ENCODE measurements at regions not wholly inside any gene's neighbourhood (a gene's known extent, or its start where the extent isn't known, plus 50 kb on each side); places are given as distances from the start of the nearest gene placed in this dataset.

- Mint-ChIP-seq H3K9me3 (ENCODE audit: unreplicated experiment) (no peaks in the 10 kb centered on the region), H3K27ac (ENCODE audit: unreplicated experiment) (no peak overlapping the region), H3K4me3 (ENCODE audit: unreplicated experiment) (no peak overlapping the region), H3K27me3 (ENCODE audit: unreplicated experiment) (no peaks in the 10 kb centered on the region), H3K36me3 (ENCODE audit: unreplicated experiment) (no peaks in the 10 kb centered on the region), H3K4me1 (ENCODE audit: unreplicated experiment) (peaks cover 17% of the 10 kb centered on the region)
- no peak for TF ChIP-seq CTCF (IDR thresholded peaks at IDR 0.05)
- DNase-seq (ENCODE audit: extremely low spot score, unreplicated experiment), result no peak
Observed at GRCh38 chr15:39326306-39326975, 254.4 kb upstream of the THBS1 start.

GRCh38 chr15:39327005-39327730 is 253.7 kb upstream of the THBS1 start:
- Mint-ChIP-seq H3K36me3 (ENCODE audit: unreplicated experiment) (no peaks in the 10 kb centered on the region), H3K27me3 (ENCODE audit: unreplicated experiment) (no peaks in the 10 kb centered on the region), H3K4me1 (ENCODE audit: unreplicated experiment) (peaks cover 13% of the 10 kb centered on the region), H3K4me3 (ENCODE audit: unreplicated experiment) (no peak overlapping the region), H3K27ac (ENCODE audit: unreplicated experiment) (no peak overlapping the region), H3K9me3 (ENCODE audit: unreplicated experiment) (no peaks in the 10 kb centered on the region)
- no peak for TF ChIP-seq CTCF (IDR thresholded peaks at IDR 0.05)
- DNase-seq (ENCODE audit: extremely low spot score, unreplicated experiment), result no peak

- Mint-ChIP-seq H3K4me1 (ENCODE audit: unreplicated experiment) (peaks cover 9% of the 10 kb centered on the region), H3K36me3 (ENCODE audit: unreplicated experiment) (no peaks in the 10 kb centered on the region), H3K27me3 (ENCODE audit: unreplicated experiment) (no peaks in the 10 kb centered on the region), H3K9me3 (ENCODE audit: unreplicated experiment) (no peaks in the 10 kb centered on the region), H3K4me3 (ENCODE audit: unreplicated experiment) (no peak overlapping the region), H3K27ac (ENCODE audit: unreplicated experiment) (no peak overlapping the region)
- TF ChIP-seq CTCF (IDR thresholded peaks at IDR 0.05), result no peak
- no peak for DNase-seq (ENCODE audit: extremely low spot score, unreplicated experiment)
Observed at GRCh38 chr15:39330061-39330460, 250.8 kb upstream of the THBS1 start.

GRCh38 chr15:39331584-39331983 is 249.3 kb upstream of the THBS1 start:
- Mint-ChIP-seq H3K36me3 (ENCODE audit: unreplicated experiment) (no peaks in the 10 kb centered on the region), H3K4me3 (ENCODE audit: unreplicated experiment) (no peak overlapping the region), H3K4me1 (ENCODE audit: unreplicated experiment) (peaks cover 7% of the 10 kb centered on the region), H3K9me3 (ENCODE audit: unreplicated experiment) (no peaks in the 10 kb centered on the region), H3K27ac (ENCODE audit: unreplicated experiment) (no peak overlapping the region), H3K27me3 (ENCODE audit: unreplicated experiment) (no peaks in the 10 kb centered on the region)
- TF ChIP-seq CTCF (IDR thresholded peaks at IDR 0.05), result no peak
- DNase-seq (ENCODE audit: extremely low spot score, unreplicated experiment), result no peak

GRCh38 chr15:39332846-39333245 is 248.0 kb upstream of the THBS1 start:
- Mint-ChIP-seq H3K9me3 (ENCODE audit: unreplicated experiment) (no peaks in the 10 kb centered on the region), H3K27me3 (ENCODE audit: unreplicated experiment) (no peaks in the 10 kb centered on the region), H3K4me3 (ENCODE audit: unreplicated experiment) (no peak overlapping the region), H3K27ac (ENCODE audit: unreplicated experiment) (no peak overlapping the region), H3K4me1 (ENCODE audit: unreplicated experiment) (peaks cover 7% of the 10 kb centered on the region), H3K36me3 (ENCODE audit: unreplicated experiment) (no peaks in the 10 kb centered on the region)
- no peak for DNase-seq (ENCODE audit: extremely low spot score, unreplicated experiment)
- no peak for TF ChIP-seq CTCF (IDR thresholded peaks at IDR 0.05)

Data from osteocyte (in vitro differentiated cells).